ENCODE measurements at regions not wholly inside any gene's neighbourhood (a gene's known extent, or its start where the extent isn't known, plus 50 kb on each side); places are given as distances from the start of the nearest gene placed in this dataset.

GRCh38 chr11:119982517-119983239 is 155.2 kb downstream of the TRIM29 start:
- no peaks in the 10 kb centered on the region for H3K79me2 ChIP-seq (ENCODE audit: control insufficient read depth, low read length)
- H3K4me3 ChIP-seq (ENCODE audit: low read length): no peak overlapping the region
- no peaks in the 10 kb centered on the region for H3F3A ChIP-seq (ENCODE audit: control insufficient read depth, insufficient read depth)
- no peaks in the 10 kb centered on the region for H3K9me3 ChIP-seq (ENCODE audit: control insufficient read depth, insufficient read depth, low read length)
- TF ChIP-seq EZH2phosphoT487 (IDR thresholded peaks at IDR 0.05; ENCODE audit: borderline replicate concordance, low read length) (no peak), CTCF (IDR thresholded peaks at IDR 0.05; ENCODE audit: low read depth, low read length, poor library complexity, severe bottlenecking) (no peak)
- H3K27ac ChIP-seq (ENCODE audit: low read depth, low read length): no peak overlapping the region
- no peaks in the 10 kb centered on the region for H4K20me1 ChIP-seq (ENCODE audit: control insufficient read depth, insufficient read depth, low read depth, low read length)
- H3K4me1 ChIP-seq (ENCODE audit: control insufficient read depth, low read length): no peaks in the 10 kb centered on the region
- H3K4me2 ChIP-seq (ENCODE audit: low read length): no peak overlapping the region
- no peaks in the 10 kb centered on the region for H3K9me2 ChIP-seq (replicated peaks; ENCODE audit: control insufficient read depth, low read length)
- peaks cover 11% of the 10 kb centered on the region for H3K27me3 ChIP-seq (ENCODE audit: control insufficient read depth, low read length)
- no peaks in the 10 kb centered on the region for H3K36me3 ChIP-seq (ENCODE audit: control insufficient read depth, low read length)

GRCh38 chr11:119980431-119980830 is 157.5 kb downstream of the TRIM29 start:
- no peak overlapping the region for H3K27ac ChIP-seq (ENCODE audit: low read depth, low read length)
- no peaks in the 10 kb centered on the region for H3K36me3 ChIP-seq (ENCODE audit: control insufficient read depth, low read length)
- H3K4me3 ChIP-seq (ENCODE audit: low read length): no peak overlapping the region
- H3K79me2 ChIP-seq (ENCODE audit: control insufficient read depth, low read length): no peaks in the 10 kb centered on the region
- no peaks in the 10 kb centered on the region for H3K4me1 ChIP-seq (ENCODE audit: control insufficient read depth, low read length)
- no peaks in the 10 kb centered on the region for H3K9me2 ChIP-seq (replicated peaks; ENCODE audit: control insufficient read depth, low read length)
- H4K20me1 ChIP-seq (ENCODE audit: control insufficient read depth, insufficient read depth, low read depth, low read length): no peaks in the 10 kb centered on the region
- TF ChIP-seq CTCF (IDR thresholded peaks at IDR 0.05; ENCODE audit: low read depth, low read length, poor library complexity, severe bottlenecking) (no peak), EZH2phosphoT487 (IDR thresholded peaks at IDR 0.05; ENCODE audit: borderline replicate concordance, low read length) (no peak)
- H3K4me2 ChIP-seq (ENCODE audit: low read length): no peak overlapping the region
- no peaks in the 10 kb centered on the region; the same call in 1 of the 2 replicates for H3K27me3 ChIP-seq (ENCODE audit: control insufficient read depth, low read length)
- no peaks in the 10 kb centered on the region for H3F3A ChIP-seq (ENCODE audit: control insufficient read depth, insufficient read depth)
- no peaks in the 10 kb centered on the region for H3K9me3 ChIP-seq (ENCODE audit: control insufficient read depth, insufficient read depth, low read length)

GRCh38 chr11:119979701-119980100 is 158.2 kb downstream of the TRIM29 start:
- H3K27me3 ChIP-seq (ENCODE audit: control insufficient read depth, low read length): no peaks in the 10 kb centered on the region; the same call in 1 of the 2 replicates
- TF ChIP-seq EZH2phosphoT487 (IDR thresholded peaks at IDR 0.05; ENCODE audit: borderline replicate concordance, low read length) (no peak), CTCF (IDR thresholded peaks at IDR 0.05; ENCODE audit: low read depth, low read length, poor library complexity, severe bottlenecking) (no peak)
- H3F3A ChIP-seq (ENCODE audit: control insufficient read depth, insufficient read depth): no peaks in the 10 kb centered on the region
- no peak overlapping the region for H3K4me2 ChIP-seq (ENCODE audit: low read length)
- H3K9me2 ChIP-seq (replicated peaks; ENCODE audit: control insufficient read depth, low read length): no peaks in the 10 kb centered on the region
- H3K4me3 ChIP-seq (ENCODE audit: low read length): no peak overlapping the region
- H3K79me2 ChIP-seq (ENCODE audit: control insufficient read depth, low read length): no peaks in the 10 kb centered on the region
- no peaks in the 10 kb centered on the region for H4K20me1 ChIP-seq (ENCODE audit: control insufficient read depth, insufficient read depth, low read depth, low read length)
- H3K27ac ChIP-seq (ENCODE audit: low read depth, low read length): no peak overlapping the region
- no peaks in the 10 kb centered on the region for H3K4me1 ChIP-seq (ENCODE audit: control insufficient read depth, low read length)
- no peaks in the 10 kb centered on the region for H3K36me3 ChIP-seq (ENCODE audit: control insufficient read depth, low read length)
- no peaks in the 10 kb centered on the region for H3K9me3 ChIP-seq (ENCODE audit: control insufficient read depth, insufficient read depth, low read length)
